SW480 (cell line): ENCODE measurements at regions not wholly inside any gene's neighbourhood (a gene's known extent, or its start where the extent isn't known, plus 50 kb on each side); places are given as distances from the start of the nearest gene placed in this dataset.
"Not testable (repeated sequence)": the region's sequence is repeated elsewhere in the genome, so short reads cannot be mapped to it uniquely, and the experiment has no call there.

Experiments
- DNase-seq: peaks from one replicate; pipeline ENCODE4 v3.0.0-alpha.2; 2016; ENCODE audit warnings: low spot score

DNA sequence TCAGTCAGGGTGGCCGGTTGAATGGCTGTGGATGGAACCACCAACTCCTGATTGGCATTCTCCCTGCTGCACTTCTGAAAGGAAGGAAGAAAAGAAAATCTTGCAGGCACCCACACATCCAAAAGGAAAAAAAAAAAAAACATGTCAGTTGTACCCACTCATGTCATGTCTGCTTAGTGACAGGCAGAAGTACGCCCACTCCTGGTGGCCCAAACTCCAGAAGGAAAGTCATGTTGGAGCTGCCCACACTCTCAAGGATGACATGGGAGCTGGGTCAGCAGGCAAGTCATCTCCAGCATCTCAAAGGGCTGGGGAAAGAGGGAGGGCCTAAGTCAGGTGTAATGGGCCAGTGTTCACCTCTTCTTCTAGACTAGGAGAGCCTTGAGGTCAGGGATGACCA is 1079.1 kb downstream of the BCL11B start:
- DNase-seq, result no peak

GRCh38 chr14:98194821-98195220 is 1077.2 kb downstream of the BCL11B start:
- DNase-seq, result no peak

- no peak for DNase-seq
Measured at GRCh38 chr14:98195256-98195655, 1076.7 kb downstream of the BCL11B start.

- no peak for DNase-seq
Measured at GRCh38 chr14:98197933-98198332, 1074.1 kb downstream of the BCL11B start.

GRCh38 chr14:98198385-98198784 is 1073.6 kb downstream of the BCL11B start:
- no peak for DNase-seq

DNA sequence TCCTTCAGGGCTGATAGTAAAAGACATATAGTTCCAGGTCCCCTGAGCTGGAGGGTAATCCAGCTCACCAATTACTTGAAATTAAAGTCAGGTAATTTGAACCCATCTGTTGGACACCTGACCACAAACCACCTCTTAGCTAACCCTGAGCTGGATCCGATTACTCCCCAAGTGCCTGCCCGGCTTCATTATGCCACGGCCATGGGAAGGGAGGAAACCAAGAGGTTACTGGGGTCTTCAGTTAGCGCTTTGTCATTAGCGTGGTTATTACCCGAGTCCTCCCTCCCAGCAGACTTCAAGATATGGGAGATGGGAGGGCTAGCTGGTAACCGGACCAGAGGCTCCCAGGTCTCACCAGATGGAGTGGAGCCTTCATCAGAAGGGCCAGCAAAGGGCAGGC is 1071.4 kb downstream of the BCL11B start:
- DNase-seq, result no peak

- peak; percentile 40 for DNase-seq
Measured at GRCh38 chr14:98203421-98203820, 1068.6 kb downstream of the BCL11B start.

- DNase-seq, result no peak
Measured at GRCh38 chr14:98204139-98204538, 1067.9 kb downstream of the BCL11B start.

GRCh38 chr14:98207415-98207814 is 1064.6 kb downstream of the BCL11B start:
- no peak for DNase-seq

DNA sequence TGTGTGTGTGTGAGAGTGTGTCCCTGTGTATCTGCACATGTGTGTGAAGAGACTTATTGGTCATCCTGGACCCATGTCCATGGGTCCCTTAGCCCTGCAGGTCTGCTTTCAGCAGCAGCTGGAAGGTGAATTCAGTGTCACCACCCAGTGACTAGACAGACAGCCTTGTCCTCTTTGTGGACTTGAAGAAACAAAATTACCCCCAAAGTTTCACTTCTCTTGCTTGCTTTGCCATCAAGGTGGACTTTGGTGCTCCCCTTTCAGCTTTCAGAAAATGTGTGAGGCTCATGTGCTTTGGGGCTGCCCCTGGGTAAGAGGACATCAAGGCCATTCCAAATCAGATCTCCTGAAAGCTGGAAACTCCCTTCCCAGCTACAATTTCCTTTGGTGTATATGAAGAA is 1063.8 kb downstream of the BCL11B start:
- no peak for DNase-seq

GRCh38 chr14:98208943-98209342 is 1063.1 kb downstream of the BCL11B start:
- no peak for DNase-seq

DNA sequence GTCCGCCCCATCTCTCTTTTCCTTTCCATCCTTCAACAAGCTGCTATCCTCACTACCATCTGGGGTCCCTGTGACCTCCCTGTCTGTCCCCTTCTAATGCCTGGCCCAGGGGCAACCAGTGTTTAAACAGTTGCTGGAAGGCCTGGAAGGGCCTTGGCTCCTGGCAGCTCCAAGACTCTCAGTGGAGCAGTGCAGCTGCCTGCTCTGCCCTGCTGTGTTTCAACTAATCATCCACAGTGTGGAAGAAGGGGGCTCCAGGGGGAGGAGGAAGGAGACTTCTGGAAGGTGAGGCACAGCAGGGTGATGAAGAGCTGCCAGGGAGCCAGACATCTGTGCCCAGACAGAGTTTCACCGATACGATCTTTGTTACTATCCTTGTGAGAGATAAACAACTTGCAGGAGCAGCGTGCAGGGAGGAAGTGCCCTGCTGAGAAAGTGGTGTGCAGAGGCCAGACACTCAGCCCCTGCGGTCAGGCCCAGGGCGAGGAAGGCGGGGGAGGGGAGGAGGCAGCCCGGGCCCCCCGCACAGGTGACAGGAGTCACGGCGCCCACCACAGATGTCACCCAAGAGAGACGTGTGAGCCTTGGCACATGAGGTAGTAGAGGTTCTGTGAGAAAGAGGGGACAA is 1061.8 kb downstream of the BCL11B start:
- no peak for DNase-seq

- DNase-seq, result no peak
Measured at GRCh38 chr14:98217530-98217929, 1054.5 kb downstream of the BCL11B start.

DNA sequence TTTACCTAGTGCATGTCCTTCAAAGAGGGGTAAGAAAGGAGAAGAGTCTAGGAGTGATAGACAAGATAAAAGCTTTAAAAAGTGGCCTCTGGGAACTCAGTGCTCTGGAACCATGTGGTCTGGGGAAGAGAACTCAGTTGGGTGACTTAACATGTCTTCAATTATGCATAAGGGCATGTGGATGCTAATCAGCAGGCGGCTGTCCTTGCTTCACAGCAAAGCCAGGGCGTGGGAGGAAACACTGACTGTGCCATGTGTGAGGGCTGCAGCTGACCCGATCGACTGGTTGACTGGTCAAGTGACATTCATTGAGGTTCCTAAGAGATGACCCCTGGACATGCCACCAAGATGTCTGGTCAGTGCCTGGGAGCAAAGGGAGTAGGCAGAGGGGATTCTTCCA is 1053.8 kb downstream of the BCL11B start:
- DNase-seq, result no peak

DNA sequence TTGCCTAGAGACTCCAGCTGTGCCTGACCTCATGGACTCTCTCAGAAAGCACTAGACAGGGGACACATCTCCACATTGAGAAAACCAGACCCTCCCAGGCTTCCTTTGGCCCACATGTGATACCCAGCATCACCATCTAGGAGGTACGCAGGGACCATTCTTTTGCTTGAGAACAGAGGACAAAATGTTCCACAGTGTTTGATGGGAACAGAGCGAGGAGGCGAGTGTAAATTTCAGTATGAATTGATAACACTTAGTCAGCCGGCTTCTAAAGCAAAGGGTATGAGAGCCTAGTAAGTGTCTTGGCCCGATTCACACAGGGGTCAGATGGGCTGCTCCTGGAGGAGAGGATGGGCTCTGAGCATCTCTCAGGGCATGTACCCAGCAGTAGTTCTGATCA is 1052.4 kb downstream of the BCL11B start:
- no peak for DNase-seq

DNA sequence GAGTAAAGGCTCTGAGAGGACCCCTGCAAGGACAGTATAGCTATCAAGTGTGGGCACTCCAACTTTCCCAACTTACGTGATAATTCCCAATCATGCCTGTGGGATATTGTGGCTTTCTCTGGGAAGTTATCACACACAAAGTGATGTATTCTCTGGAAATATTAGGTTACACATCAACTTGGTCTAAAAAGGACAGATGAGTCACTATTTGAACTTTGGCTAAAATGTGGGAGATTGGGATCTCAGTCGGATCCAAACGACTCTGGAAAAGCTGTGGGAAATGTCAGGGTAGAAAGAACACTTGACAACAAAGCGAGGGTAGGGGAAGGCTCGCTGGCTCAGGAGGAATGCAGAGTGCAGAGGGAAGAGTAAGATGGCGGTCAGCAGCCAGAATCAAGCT is 1048.9 kb downstream of the BCL11B start:
- DNase-seq, result no peak

- DNase-seq, result not testable (repeated sequence)
Measured at GRCh38 chr14:98223710-98224109, 1048.3 kb downstream of the BCL11B start.

GRCh38 chr14:98226411-98226810 is 1045.6 kb downstream of the BCL11B start:
- DNase-seq, result no peak

DNA sequence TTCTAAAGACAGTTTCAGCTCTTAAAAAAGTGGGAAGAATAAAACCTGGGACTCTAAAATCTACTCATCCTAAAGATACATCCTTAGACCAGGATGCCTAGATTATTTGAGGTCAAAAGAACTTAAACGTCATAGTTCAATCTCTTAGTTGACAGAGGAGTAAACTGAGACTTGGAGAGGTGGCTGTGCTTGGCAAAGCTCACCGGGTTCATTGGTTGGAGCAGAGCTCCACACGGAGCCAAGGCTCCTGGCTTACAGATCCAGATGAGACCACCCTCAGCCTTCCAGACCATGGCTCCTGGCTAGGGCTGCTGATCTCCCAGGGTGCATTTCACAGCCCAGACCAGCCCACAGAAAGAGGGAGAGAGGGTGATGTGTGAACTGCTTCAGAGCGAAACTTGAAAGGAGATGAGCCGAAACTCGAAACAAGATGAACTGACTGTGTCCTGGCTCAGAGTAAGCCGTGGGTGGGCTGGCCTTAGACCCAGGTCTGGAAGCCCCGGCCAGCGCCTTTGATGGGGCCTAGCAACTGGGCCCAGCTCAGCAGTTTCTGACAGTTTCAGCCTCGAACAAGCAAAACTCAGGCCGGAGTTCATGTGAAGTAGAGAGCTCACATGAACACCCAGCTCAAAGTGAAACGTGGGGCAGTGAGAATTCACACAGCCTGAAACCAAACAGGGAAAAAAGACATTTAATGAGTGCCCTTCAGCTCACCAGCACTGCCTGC is 1044.8 kb downstream of the BCL11B start:
- DNase-seq, result no peak

DNA sequence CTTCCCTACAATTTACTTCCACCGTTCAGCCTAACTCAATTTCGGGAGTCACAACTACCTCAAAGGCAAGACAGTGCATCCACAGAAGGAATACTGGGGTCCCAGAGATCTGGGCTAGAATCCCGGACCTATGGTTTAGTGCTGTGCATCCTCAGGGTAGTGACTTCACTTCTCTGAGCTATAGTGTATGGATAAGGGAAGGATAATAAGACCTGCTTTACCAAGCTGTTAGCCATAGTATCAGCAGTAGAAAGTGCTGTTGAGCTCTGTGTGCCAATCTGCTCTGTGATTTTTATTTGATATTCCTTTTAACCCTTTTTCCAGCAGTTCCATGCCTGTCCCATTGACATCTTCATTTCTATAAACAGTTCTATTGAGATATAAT is 1044.3 kb downstream of the BCL11B start:
- no peak for DNase-seq

DNA sequence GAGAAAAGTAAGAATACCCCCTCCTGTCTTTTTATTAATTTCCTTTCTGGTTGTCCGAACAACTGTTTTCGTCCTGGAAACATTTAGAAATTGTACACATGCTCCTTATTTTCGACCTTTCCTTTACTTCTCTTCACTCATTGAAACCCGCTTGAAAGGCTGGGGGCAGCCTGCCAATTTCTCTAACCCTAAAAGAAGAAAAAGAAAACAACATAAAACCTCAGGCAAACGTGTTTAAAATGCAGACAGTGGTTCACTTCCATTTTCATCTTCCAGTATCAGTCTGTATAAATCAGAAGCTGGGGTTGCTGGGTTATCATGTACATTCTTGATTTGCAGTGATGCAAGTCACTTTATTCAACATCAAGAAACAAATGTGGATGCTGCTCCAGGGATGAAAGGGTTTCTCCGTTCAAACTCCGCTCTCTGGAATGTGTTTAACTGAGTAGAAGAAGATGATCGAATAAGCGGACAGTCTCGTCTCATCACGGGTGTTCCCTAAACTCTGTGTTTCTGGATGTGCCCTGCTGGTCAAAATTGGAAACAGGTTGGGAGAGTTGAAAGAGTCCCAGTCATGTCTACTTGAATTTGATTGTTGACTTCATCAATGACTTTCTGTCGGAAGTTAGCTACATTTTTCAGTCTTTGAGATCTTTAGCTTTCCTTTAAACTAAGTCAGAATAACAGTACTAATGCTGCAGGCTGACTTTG is 1042.2 kb downstream of the BCL11B start:
- no peak for DNase-seq

DNA sequence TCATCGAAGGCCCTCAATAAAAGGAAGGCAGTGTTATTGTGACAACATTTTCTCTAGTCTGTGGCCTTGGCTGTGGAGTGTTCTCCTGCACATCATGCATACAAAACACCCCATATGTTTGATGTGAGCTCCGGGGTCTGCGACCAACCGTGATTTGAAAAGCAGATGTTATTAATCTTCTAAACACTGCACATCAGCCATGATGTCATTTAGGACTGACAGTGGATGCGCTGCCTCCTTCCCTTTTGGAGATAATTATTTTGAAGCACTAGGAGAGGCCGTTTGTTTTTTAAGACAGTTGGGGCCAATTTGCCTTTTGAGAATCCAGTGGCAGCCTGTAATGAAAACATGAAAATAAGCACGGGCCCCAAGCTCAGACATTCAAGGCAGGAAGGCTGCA is 1041.6 kb downstream of the BCL11B start:
- no peak for DNase-seq

DNA sequence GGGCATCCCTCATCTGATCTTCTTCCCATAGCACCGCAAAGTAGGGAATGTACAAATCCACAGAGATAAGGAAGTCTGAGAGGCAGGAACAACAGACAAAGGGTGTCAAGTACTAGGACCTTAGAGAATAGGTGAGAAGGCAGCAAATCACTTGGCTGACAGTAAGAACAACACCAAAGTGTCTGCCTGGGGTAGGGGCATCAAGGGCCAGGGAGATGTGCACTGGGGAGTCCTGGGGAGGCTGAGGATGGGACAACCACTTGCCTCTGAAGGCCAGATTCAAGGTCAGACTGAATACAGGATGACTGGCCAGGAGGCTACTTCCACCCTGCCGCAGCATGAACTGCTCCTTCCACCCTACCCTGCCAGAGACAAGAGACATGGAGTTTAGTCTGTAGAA is 1040.8 kb downstream of the BCL11B start:
- DNase-seq, result no peak
